NCI-H510A treated with DMSO at 0.1 percent for 48 hours (cell line): ENCODE measurements at regions not wholly inside any gene's neighbourhood (a gene's known extent, or its start where the extent isn't known, plus 50 kb on each side); places are given as distances from the start of the nearest gene placed in this dataset.

Experiments used
- DNase-seq: peaks from one replicate; lab custom pipeline; 2025; lab: John Stamatoyannopoulos, UW

GRCh38 chr13:112245989-112246388 lies 130.2 kb upstream of the SPACA7 start:
- no peak for DNase-seq

DNA sequence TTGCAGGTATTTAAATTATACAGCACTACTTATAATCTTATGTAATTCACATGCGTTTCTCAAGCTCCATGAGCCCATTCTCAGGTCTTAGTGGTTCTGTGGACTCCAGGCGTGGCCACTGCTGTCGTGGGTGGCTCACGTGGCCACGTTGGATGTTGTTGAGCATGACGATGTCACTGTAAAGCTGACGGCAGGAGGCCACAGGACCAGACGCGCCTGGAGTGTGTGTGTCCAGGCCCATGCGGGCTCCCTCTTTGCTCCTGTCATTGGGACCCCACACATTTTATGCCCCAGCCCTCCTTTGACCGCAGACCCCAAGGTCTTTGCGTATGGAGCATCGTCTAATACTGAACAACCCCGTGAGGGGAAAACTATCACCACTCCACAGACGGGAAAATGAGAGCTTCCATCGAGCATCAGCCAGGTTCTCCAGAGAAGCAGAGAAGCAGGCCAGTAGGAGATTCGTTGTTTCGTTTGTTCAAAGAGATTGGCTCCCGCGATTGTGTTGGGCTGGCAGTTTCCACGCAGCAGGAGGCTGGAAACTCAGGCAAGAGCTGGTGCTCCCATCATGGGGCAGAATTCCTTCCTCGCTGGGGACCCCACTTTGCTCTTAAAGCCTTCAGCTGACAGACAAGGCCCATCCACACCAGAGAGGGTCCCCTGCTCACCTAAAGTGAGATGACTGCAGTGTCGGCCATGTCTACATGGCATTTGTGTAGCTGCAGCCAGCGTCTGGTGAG lies 129.3 kb upstream of the SPACA7 start:
- DNase-seq = no peak

DNA sequence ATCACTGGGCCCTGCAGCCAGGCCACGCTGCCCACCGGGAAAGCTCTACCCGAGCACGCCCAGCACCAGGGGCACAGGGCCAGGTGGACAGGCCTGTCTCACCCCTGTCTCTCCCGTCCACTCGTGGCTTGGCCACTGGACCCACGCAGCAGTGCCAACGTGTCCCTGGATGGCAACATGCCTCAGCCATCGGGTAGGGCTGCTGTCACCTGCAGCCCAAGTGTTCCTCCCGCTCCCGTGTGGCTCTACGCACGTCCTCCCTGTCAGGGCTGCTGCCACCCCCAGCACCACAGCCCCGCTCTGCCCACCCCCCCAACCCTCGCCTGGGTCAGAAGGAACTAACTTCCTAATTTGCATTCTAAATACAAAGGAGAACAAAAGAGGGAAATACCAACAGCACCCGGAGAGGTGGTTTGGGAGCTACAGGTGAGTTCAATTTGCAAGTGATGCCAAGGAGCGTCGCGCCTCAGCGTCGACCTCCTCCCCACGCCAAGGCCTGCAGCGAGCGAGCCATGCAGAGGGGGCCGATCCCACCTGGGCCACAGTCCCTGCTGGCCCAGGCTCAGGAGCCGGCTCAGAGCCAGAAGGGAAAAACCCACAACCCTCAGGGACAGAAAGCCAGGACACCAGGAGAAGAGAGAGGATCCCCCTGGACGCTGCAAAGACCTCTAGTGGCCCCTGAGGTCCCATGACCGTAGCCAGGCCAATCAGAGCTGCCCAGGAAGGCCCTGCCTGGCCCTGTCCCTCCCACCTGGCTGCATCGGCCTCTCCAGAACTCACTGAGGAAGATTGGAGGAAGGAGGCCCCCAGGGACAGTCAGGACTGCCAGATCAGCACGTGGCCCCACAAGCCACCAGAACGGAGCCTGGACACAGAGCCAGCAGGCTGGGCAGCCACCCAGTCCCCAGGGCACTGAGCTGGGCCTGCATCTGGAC lies 128.4 kb upstream of the SPACA7 start:
- DNase-seq = no peak

DNA sequence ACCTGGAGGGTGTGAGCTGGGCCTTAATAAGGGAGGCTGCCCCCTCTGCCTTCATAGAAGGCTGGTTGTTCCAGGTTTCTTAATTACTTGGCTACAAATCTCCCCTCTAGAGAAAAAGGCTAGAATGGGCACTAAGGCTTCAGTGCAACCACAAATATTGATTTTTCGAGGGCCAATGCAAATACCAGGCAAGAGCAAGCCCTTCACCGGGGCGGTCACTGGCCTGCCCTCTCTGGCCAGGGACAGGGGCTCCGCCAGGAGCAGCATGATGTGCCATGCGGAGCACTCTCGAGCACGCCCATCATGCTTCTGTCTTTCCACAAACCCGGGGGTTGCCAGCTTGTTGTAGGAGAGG lies 127.8 kb upstream of the SPACA7 start:
- peak; percentile 63 for DNase-seq

GRCh38 chr13:112248862-112249592 lies 127.1 kb upstream of the SPACA7 start:
- peak; percentile 80 for DNase-seq

DNA sequence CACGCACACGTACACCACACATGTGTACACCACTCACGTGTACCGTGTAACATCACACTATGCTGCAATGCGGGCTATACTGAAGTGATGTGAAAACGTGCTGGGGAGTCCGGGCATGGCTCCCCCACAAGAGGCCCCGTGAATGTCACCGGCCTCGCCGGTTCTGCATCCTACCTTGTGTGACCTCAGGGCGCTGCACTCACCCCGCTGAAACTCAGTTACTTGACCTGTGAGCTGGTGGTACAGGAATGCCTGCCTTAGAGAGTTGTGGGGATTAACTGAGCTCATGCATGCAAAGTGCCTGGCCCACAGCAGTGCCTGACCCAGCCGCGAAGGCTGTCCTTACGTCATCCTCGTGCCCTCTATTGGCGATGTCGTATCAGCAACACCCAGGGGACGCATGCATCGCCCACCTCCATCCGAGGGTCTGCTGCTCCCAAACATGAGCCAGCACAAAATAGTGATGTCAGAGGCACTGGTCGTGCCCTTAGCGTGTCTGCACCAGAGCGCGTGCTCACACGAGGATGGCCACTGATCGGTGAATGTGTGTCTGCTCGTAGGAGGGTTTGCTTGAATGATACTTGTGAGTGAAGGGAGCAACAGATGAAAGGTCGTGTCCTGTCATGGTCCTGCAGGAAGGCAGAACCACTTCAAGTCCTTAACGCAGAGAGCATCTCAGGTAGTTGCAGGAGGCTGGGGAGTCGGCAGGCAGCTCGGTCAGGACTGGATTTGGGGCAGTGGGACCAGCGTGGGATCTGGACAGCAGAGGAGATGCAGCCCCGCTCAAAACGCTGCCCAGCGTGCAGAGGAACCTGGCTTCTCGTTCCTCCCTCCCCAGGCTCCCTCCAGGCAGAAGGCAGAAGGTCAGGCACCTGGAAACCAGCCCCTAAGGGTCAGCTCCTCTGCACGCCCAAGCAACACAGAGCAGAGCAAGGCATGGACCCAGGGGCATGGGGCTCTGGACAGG lies 126.2 kb upstream of the SPACA7 start:
- DNase-seq = no peak

DNA sequence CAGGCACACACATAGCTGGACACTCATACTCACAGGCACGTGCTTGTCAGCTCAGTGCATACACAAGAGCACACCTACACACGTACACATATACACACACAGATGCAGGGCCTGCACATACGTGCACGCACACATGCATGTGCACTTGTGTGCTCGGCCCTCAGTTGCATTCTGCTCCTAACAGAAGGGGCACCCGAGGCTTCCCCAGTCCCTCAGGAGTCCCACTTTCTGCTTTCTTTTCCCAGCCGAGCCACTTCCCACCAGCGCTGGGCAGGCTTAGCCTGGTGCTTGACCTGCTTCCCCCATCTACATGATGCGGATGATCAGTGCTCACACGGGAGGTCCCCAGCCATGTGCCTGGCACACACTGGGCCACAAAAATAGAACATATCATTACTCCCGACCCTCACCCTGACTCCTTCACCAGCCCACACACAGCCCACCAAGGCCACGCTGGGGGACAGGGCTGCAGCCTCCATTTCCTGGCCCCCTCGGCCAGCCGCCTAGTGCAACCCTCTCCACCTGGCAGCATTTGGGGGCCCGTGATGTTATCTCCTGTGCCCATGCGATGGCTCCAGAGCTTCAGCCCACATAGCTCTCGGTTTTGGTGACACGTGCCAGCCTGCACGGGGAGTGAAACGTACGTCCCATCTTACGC lies 125.2 kb upstream of the SPACA7 start:
- no peak for DNase-seq

DNA sequence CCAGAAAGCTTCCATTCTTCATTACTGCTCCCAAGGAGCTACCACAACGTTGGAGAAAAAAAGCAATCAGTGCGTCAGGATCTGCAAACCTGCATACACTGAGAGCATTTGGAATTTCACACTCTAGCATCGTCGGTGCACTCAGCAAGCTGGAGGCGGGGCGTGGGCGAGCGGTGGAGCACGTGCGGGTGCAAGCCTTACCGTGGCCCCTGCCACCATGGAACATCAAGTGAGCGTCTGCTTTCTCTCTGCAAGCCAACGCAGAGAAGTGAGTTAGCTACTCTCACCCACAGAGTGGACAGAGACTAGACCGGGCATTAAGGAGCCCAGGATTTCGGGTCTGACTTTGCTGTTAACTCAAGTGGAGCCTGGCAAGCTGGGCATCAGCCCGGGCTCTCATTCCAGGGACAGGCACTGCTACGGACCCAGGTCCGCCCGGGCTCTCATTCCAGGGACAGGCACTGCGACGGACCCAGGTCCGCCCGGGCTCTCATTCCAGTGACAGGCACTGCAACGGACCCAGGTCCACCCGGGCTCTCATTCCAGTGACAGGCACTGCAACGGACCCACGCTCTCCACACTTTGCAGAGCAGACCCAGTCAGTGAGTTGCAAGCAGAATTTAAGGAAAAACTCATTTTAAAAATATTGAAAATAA lies 124.1 kb upstream of the SPACA7 start:
- DNase-seq = no peak

- no peak for DNase-seq
These were observed 123.2 kb upstream of the SPACA7 start for GRCh38 chr13:112252804-112253590.

- no peak for DNase-seq
These were observed 122.5 kb upstream of the SPACA7 start for GRCh38 chr13:112253631-112254030.

DNA sequence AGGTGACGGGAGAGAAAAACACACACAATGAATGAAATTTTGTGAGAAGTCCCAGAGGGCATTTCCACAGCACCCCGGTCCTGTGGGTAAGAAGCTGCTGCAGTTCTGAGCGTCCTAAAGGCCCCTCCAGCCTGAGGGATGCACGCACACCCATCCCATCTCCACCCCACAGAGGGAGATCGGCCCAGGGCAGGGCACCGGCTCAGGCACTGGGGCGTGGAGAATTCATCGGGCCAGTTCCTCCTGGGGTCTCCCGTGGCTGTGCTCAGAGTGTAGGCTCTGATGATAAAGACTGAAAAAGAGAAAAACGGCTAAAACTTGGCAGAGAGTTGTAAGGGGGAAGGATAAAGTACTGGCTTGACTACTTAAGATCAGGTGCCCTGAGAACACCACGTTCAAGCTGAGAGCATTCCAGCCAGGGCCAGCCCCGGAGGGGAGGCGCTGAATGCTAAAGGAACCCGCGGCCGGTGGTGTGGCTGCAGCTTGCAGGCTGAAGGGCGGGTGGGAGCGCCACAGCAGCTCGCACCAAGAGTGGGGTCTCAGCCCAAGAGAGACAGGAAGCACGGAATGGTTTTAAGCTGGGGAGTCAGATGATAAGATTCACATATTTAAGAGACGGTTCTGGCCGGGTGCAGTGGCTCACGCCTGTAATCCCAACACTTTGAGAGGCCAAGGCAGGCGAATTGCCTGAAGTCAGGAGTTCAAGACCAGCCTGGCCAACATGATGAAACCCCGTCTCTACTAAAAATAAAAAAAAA lies 121.9 kb upstream of the SPACA7 start:
- no peak for DNase-seq

DNA sequence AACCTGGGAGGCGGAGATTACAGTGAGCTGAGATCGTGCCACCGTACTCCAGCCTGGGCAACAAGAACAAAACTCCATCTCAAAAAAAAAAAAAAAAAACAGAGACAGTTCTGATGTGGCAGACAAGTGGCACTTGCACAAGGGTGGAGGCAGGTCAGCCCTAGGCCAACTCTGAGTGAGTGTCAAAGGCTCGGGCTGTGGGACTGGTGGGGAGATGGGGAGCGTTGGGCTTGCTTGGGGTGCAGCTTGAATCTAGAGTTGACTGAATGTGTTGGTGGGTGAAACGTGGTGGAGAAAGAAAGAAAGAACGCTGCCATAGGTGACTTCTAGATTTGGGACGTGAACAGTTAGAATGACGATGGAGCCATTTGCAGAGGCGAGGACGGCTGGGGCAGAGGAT lies 121.3 kb upstream of the SPACA7 start:
- no peak for DNase-seq

GRCh38 chr13:112255550-112256120 lies 120.5 kb upstream of the SPACA7 start:
- no peak for DNase-seq

DNA sequence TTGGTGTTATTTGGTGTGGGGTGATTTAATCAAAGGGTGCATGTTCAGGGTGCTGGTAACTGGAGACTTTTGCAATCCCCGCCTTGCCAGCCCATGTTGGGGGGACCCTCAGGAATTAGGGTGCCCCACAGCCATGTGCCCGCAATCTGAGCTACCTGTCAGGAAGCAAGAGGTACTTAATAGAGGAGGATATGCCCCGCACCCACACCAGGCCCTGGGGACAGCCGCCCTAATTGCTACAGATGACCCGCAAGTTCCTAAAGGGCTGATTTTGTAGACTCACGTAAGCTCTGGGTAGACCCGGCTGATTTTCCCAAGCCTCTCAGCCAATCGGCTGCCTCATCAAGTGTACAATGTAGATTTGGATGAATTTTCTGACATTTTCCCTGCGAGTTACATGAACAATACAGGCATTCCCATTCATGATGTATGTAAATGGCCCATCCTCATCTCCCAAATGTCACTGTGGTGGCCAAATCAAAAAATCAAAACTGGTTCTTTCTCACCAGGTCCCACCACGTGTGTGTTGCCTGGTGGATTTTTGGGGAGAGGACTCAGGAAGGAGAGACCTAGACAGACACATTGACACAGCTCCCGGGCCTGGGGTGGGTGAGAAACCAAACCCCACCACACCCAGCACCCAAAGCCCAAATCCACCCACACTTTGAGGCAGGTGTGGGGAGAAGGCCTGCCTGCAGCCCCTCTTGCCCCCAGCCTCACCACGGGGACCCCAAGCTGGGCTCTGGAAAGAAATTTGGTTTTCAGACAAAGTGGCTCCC lies 119.2 kb upstream of the SPACA7 start:
- no peak for DNase-seq

DNA sequence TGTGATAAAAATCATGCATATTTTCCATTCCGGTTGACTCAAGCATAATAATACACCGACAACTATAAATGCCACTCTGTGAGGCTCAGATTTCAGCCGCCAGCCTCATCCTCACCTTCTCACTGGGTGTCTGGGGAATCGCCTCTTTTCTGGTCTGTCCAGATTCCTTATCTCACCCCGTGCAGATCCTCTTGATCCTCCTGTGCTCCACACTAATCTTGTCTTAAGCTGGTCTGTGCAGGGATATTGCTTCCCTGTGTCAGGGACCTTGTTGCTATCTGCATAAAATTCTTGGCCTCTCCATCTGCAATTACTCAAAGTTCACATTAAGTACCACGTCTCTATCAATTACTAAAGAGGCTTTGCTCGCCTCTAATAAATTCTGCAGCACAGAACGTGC lies 116.6 kb upstream of the SPACA7 start:
- DNase-seq = no peak

DNA sequence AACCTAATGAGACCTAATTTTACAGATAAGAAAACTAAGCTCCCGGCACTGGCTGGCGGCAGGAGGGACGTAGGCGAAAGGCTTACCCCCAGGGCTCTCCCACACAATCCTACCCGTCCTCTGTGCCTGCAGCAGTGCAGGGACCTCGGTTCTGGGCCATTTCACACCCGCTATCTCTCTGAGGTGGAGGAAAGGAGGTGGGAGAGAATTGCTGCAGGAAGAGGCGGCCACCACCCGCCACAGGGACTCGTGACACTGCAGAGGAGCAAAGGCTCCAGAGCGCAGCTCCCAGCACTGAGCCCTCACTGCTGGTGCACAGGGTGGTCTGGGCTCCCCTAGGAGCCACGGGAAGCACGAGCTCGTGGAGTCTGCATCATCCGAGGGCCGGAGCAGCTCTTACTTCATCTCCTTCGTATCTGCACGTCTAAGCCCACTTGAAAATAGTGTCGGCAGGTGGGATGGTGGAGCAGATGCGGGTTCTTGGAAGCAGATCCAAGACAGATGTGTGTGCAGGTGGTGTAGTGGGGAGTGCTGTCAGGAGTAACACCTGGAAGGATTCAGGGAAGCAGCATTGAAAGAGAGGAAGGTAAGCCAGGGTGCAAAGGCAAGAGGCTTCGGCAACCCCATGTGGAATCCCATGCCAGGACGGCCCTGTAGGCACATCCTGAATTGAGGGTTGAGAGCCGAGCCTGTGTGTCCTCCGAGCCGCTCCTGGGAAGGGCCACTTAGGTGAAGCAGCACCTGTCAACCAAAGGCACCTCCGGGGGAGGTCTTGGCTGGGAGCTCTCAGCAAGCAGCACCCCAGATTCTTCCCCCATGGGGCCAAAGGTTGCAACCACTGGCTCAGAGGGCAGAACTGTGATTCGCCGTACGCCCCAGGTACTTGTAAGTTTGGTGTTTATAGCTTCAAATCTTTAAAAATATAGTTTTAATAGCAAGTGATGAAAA lies 115.8 kb upstream of the SPACA7 start:
- DNase-seq = no peak

- no peak for DNase-seq
These were observed 114.2 kb upstream of the SPACA7 start for GRCh38 chr13:112261924-112262323.
